ENCODE measurements at regions not wholly inside any gene's neighbourhood (a gene's known extent, or its start where the extent isn't known, plus 50 kb on each side); places are given as distances from the start of the nearest gene placed in this dataset.

DNA sequence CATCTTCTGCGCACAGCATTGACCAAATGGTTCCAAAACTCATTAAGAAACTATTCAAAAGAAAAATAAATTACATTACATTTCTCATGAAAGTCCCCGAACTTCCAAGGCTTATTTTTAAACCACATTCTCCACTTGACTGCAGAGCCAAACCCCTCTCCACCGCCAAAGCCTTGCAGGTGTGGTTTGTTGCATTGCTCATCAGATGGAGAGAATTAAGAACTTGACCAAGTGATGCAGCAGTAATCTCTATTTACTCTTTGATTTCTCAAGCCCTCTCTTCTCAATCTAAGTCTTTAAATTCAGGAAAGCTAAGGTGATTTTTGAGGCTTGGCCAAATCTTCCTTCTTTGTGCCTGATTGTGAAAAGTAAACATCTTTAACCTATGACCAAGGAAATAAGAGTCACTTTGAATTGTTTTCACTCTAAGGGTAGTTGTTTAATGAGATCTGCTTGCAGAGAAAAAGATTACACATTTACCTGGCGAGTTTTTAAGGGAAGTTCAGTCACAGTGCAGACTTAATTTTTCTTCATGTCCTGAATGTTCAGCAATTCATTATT is 290.5 kb upstream of the ITGA1 start:
- no peak for DNase-seq (ENCODE audit: low read depth in 1 of 2, low spot score in 1 of 2)

DNA sequence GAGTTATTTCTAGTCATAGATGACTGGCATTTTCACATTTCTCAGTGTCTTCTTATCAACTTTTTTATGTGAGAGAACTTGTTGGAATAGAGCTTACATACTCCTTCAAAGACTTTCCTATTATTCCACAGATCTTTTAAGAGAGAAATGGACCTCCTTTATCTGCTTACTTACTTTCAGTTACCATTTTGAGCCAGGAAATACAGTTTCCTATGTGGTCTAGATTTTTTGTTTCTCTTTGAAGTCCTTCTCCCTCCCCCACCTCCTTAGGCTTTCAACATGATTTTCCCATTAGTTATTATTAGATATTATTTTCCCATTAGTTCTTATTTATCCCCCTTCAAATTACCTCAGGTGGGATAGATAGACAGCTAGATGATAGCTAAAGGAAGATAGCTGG is 289.1 kb upstream of the ITGA1 start:
- DNase-seq (ENCODE audit: low read depth in 1 of 2, low spot score in 1 of 2) = no peak

DNA sequence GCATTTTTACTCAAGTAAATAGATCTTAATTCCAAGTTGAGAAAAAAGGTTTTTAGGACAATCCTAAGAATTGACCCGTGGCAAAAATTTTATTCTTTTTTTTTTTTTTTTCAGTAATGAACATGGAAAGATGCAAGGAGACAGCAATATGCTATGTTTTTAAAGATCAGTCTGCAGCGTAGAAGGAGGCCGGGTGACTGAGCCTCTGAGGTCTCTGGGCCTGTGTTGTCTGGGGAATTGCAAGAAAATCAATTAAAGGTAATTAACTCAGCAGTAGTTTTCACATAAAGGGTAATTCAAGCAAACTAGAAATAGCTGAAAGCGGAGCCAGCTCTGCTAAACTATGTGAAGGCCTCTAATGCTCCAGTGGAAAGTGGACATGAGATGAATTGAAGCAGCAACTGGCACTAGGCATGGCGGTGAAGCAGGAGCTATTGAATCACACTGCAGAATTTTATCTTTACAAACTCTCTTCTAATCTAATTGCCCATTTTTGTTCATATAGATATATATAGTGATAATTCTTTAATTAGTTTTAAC is 285.2 kb upstream of the ITGA1 start:
- no peak for DNase-seq (ENCODE audit: low read depth in 1 of 2, low spot score in 1 of 2)

DNA sequence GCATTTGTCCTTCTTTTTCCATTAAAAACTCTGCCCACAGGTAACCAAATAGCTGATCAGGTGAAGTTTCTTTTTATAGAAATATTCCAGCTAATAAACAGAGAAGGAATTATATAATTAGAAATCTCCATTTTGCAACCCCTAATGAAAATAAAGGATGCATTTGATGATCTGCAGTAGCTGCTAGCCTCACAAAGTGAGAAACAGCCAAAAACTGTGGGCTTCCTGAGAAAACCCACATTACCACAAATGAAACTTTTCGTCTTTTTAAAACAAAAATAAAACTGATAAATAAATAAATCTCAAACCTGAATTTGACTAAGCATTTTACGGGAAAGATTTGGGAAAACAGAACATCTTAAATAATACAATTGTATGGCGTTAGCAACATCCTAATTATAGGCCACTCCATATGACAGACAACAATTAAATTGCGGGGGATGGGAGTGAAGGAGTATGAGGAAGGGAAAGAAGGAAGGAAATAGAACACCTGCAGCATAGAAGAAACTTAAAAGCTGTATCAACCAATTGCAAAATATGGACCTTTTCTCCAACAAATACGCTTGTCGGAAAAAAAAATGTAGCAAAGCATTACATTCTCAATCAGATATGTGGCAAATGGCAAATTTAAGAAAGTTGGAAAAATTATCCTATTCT is 283.0 kb upstream of the ITGA1 start:
- no peak for DNase-seq (ENCODE audit: low read depth in 1 of 2, low spot score in 1 of 2)

DNA sequence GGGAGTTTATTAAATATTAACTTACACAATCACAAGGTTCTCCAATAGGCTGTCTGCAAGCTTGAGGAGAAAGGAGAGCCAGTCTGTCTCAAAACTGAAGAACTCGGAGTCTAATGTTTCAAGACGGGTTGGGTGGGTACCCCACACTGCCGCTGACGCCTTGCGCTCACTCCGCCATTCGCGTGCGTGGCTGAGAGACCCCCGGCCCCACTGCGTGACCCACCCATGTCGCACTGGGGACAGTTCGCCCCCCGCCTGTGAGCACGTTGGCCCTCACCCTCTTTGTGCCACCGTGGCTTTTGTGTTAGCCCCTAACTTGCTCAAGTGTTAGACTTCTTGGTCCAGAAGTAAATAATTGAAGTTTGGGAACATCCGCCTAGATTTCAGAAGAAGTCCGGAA is 270.0 kb upstream of the ITGA1 start:
- DNase-seq (ENCODE audit: low read depth in 1 of 2, low spot score in 1 of 2) = no peak

- no peak for DNase-seq (ENCODE audit: low read depth in 1 of 2, low spot score in 1 of 2)
Measured at GRCh38 chr5:52520171-52520570, 267.5 kb upstream of the ITGA1 start.

DNA sequence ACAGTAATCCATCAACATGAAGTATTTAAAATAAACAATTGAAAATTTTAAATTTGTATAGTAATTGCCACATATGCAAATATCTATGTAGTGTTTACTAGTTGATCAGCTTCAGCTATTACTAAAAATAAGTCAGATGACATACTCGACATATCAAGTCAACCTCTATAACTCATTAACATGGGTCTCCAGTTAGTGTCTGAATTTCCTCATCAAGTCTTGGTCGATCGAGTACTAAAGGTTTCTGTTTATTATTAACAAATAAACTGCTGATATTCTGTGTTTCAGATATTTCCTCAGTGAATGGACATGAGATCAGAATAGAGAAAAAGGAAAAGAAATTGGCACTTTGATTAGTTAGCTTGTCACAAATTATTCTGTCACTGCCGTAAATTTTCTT is 266.5 kb upstream of the ITGA1 start:
- no peak for DNase-seq (ENCODE audit: low read depth in 1 of 2, low spot score in 1 of 2)

DNA sequence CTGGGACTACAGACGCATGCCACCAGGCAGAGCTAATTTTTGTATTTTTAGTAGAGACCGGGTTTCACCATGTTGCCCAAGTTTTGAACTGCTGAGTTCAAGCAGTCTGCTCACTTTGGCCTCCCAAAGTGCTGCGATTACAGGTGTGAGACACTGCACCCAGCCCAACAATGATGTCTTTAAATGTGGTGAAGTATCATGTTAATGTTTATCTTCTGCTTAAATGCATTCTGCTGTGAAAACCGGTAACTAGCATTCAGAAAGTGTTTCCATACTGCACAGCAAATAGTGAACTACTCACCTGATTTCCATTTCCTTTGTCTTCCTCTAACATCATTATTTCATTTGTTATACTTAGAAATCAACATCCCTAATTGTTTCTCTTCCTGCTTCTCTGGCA is 264.0 kb upstream of the ITGA1 start:
- no peak for DNase-seq (ENCODE audit: low read depth in 1 of 2, low spot score in 1 of 2)

- DNase-seq (ENCODE audit: low read depth in 1 of 2, low spot score in 1 of 2) = no peak
Measured at GRCh38 chr5:52531105-52531504, 256.6 kb upstream of the ITGA1 start.

DNA sequence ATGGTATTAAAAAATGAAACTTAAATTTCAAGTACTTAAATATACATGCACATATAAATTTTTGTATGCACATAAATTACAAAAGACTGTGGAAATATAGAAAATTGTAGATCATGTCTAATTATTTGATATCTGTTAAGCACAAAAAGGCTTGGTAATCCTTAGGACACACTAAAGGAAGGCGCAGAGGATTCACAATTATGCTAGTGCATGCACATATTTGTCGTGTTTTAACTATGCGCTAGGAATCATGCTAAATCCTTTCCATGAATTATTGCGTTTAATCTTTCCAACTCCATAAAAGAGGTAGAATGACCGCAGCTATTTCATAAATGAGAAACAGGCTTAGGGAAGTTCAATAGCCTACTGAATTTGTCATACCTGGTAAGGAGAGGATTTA is 244.1 kb upstream of the ITGA1 start:
- DNase-seq (ENCODE audit: low read depth in 1 of 2, low spot score in 1 of 2) = no peak

GRCh38 chr5:52544738-52545137 is 243.0 kb upstream of the ITGA1 start:
- no peak for DNase-seq (ENCODE audit: low read depth in 1 of 2, low spot score in 1 of 2)

DNA sequence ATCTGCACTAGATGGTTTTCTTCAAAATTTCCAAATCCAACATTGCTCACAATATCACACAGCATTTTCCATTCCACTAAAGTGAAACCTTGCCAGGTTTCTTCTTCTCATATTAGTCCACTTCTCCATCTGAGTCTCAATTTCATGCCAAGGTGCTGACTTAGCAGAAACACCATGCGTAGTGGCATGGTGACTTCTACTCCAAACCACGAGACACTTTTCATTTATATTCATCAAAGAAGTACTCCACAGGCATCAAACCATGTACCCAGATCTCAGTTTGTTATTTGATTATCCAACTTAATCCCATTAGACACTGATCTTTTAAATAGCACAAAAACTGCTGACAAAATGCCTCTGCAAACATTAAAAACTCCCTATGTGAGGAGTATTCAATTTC is 233.4 kb upstream of the ITGA1 start:
- DNase-seq (ENCODE audit: low read depth in 1 of 2, low spot score in 1 of 2) = no peak

DNA sequence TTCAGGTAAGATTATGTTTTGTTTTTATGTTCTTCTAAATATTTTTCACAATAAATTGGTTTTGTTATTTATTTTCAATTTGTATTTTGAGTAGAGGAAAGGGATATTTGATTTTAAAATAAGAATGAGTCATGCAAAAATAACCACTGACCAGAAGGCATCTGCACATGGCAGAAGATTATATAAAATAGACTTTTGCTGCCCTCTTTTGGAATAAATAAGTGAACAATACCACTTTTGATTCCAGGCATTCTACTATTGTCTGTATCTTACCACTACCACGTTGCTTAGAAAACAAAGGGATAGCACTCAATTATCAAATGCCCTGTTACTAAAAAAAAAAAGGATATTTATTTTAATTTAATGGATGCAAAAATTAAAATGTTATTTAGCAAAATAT is 227.3 kb upstream of the ITGA1 start:
- DNase-seq (ENCODE audit: low read depth in 1 of 2, low spot score in 1 of 2) = no peak

DNA sequence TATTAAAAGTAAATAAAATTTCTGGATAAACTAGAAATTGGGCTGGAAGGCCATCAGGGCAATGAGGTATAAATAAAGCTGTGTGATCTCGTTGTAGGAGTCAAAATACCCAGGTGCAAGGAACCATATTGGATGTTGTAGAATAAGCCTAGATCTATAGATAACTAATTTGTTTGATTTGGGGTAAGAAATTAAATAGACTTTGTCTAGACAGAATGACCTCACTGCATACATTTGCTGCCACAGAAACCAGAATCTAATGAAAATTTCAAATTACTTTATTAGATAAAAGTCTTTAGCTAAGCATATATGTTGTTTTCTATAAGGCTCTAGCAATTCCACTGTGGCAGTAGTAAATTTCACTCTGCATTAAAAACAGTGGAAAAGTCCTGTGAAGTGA is 225.2 kb upstream of the ITGA1 start:
- no peak for DNase-seq (ENCODE audit: low read depth in 1 of 2, low spot score in 1 of 2)

DNA sequence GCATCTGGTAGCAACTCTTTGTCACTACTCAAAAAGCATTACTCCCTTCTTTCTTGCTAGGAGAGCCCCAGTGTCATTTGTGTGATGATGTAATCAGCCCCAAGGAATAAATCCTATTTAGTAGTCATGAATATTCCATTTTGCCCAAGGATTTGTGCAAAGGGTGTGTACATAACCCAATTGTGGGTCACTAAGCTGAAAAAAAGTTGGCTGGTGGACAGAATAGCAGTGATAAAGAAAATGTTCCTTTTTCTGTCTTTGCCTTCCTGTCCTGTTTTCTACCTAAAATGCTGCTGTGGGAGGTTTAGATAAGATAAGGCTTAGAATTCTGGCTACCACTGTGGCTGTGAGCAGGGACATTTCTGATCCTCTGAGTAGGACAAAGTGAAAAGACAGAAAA is 223.1 kb upstream of the ITGA1 start:
- no peak for DNase-seq (ENCODE audit: low read depth in 1 of 2, low spot score in 1 of 2)

DNA sequence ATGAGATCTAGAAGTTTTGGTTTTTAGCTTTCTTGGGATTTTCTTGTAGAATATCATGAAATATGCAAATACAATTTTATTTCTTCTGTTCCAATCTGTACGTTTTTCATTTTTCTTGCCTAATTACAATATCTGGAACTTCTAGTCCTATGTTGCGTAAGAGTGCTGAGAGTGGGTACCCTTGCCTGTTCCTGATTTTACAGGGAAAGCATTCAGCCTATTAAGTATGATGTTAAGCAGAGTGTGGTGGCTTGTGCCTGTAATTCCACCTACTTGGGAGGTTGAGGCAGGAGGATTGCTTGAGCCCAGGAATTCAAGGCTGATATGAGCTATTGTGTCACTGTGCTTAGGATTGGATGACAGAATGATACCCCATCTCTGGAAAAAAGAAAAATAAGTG is 210.2 kb upstream of the ITGA1 start:
- no peak for DNase-seq (ENCODE audit: low read depth in 1 of 2, low spot score in 1 of 2)

GRCh38 chr5:52579391-52579790 is 208.3 kb upstream of the ITGA1 start:
- DNase-seq (ENCODE audit: low read depth in 1 of 2, low spot score in 1 of 2) = no peak

GRCh38 chr5:52580921-52581320 is 206.8 kb upstream of the ITGA1 start:
- DNase-seq (ENCODE audit: low read depth in 1 of 2, low spot score in 1 of 2) = no peak

GRCh38 chr5:52582313-52582712 is 205.4 kb upstream of the ITGA1 start:
- no peak for DNase-seq (ENCODE audit: low read depth in 1 of 2, low spot score in 1 of 2)

DNA sequence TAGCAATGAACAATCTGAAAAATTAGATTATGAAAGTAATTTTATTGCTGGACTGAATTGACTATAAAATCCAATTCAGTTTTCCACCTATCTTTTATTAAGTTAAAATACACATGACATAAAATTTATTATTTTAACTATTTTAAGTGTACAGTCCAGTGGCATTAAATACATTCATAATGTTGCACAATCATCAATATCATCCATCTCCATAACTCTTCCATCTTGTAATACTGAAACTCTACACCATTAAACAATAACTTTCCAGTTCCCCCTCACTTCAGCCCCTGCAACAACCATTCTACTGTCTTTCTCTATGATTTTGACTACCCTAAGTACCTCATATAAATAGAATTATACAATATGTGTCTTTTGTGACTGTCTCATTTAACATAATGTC is 200.6 kb upstream of the ITGA1 start:
- no peak for DNase-seq (ENCODE audit: low read depth in 1 of 2, low spot score in 1 of 2)

DNA sequence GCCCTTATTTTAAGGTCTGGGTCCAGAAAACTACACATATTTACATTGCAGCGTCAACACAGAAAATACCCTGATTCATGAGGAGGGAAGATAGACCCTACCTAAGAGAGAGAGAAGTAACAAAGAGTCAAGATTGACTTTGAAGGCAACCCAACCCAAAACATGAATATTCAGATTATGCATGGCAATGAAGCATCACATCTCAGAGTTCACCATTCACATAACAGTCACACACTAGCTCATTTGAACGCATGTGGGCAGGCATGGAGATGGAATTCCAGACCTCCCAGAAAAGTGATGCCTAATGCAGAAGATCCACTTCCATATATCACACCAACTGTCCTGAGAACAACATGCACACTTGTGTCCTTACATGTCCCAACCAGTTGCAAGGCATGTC is 190.1 kb upstream of the ITGA1 start:
- DNase-seq (ENCODE audit: low read depth in 1 of 2, low spot score in 1 of 2) = no peak

- no peak for DNase-seq (ENCODE audit: low read depth in 1 of 2, low spot score in 1 of 2)
Measured at GRCh38 chr5:52598968-52599367, 188.7 kb upstream of the ITGA1 start.

Data from activated CD4-positive, alpha-beta T cell treated with anti-CD3 and anti-CD28 coated beads, Interleukin-2, amount 50 U/mL, for 24 hours (primary cell).